Aorta (tissue), 5 donors: ENCODE measurements at regions not wholly inside any gene's neighbourhood (a gene's known extent, or its start where the extent isn't known, plus 50 kb on each side); places are given as distances from the start of the nearest gene placed in this dataset.

ENCODE experiments used
- ATAC-seq: fragments of 200-7000 bp; cut with Tn5 transposase; one replicate; pipeline ENCODE4 v1.9.1; 2022; ENCODE audit warnings: moderate library complexity; ENCODE audit not compliant: low FRiP score
- DNase-seq, 2 donors: peaks; one replicate each; pipeline ENCODE4 v3.0.0-alpha.2; 2020
- H3K27ac ChIP-seq, 2 donors: one replicate each; pipeline ENCODE4 v1.5.1; 2013; ENCODE audit warnings: low read length in 2 of 2, mild to moderate bottlenecking in 2 of 2, moderate library complexity in 2 of 2, control low read depth in 1 of 2, inconsistent platforms in 1 of 2, low read depth in 1 of 2
- H3K27me3 ChIP-seq, 2 donors: one replicate each; pipeline ENCODE4 v1.6.1; 2013; ENCODE audit warnings: control low read depth in 1 of 2, low read length in 1 of 2, mild to moderate bottlenecking in 1 of 2, moderate library complexity in 1 of 2; ENCODE audit not compliant: insufficient read depth in 2 of 2, control insufficient read depth in 1 of 2
- H3K36me3 ChIP-seq, 2 donors: one replicate each; pipeline ENCODE4 v1.6.1; 2013; ENCODE audit warnings: control low read depth in 1 of 2, low read length in 1 of 2, mild to moderate bottlenecking in 1 of 2; ENCODE audit not compliant: insufficient read depth in 2 of 2, control insufficient read depth in 1 of 2
- H3K4me1 ChIP-seq, 2 donors: one replicate each; pipeline ENCODE4 v1.6.1; 2013; ENCODE audit warnings: low read length in 2 of 2, control low read depth in 1 of 2, mild to moderate bottlenecking in 1 of 2, moderate library complexity in 1 of 2; ENCODE audit not compliant: insufficient read depth in 2 of 2, control insufficient read depth in 1 of 2
- H3K4me3 ChIP-seq, 2 donors: one replicate each; pipeline ENCODE4 v1.5.1; 2013; ENCODE audit warnings: low read length in 2 of 2, control low read depth in 1 of 2, mild to moderate bottlenecking in 1 of 2
- H3K9me3 ChIP-seq: one replicate; pipeline ENCODE4 v1.6.1; 2013; ENCODE audit warnings: mild to moderate bottlenecking, low read length; ENCODE audit not compliant: control insufficient read depth
- WGBS, 2 donors: extraction: QIAGEN DNeasy Blood & Tissue Kit; methylation state at CpG; one replicate each; pipeline ENCODE4 v1.1.7; 2013; 5-methylcytosine and 5-hydroxymethylcytosine counted together
- intact Hi-C, 2 donors: fragments of 100-400 bp; cut with DNase I; formaldehyde crosslinking; loops; one replicate each; pipeline versions ENCODE4 v1.14.2 to v1.15.0; 2022
- donor health status: healthy with polysubstance abuse.
- donor health status: Bipolar disorder and iron deficiency.
- donor health status: DM: no; HTN: no; CAD: no.
- donor health status: DM: no; HTN: no; CAD: no.
- donor health status: DM: yes; HTN: yes; CAD: no.

GRCh38 chr2:128748336-128748735 lies 429.7 kb upstream of the HS6ST1 start:
- H3K36me3 ChIP-seq = no peaks in the 10 kb centered on the region
- H3K4me1 ChIP-seq = no peaks in the 10 kb centered on the region
- ATAC-seq = no peak
- H3K9me3 ChIP-seq = no peaks in the 10 kb centered on the region
- H3K27ac ChIP-seq = no peak overlapping the region
- intact Hi-C loops = no loop called here
- peaks cover 0 to 2% of the 10 kb centered on the region in 2 donors for H3K27me3 ChIP-seq
- no peak overlapping the region for H3K4me3 ChIP-seq
- no peak for DNase-seq
- WGBS, 2 donors = 95 to 97% methylated on average over 10 of the region's 10 CpGs

- no peak for DNase-seq
Observed at GRCh38 chr2:128748835-128749605, 430.4 kb upstream of the HS6ST1 start.

DNA sequence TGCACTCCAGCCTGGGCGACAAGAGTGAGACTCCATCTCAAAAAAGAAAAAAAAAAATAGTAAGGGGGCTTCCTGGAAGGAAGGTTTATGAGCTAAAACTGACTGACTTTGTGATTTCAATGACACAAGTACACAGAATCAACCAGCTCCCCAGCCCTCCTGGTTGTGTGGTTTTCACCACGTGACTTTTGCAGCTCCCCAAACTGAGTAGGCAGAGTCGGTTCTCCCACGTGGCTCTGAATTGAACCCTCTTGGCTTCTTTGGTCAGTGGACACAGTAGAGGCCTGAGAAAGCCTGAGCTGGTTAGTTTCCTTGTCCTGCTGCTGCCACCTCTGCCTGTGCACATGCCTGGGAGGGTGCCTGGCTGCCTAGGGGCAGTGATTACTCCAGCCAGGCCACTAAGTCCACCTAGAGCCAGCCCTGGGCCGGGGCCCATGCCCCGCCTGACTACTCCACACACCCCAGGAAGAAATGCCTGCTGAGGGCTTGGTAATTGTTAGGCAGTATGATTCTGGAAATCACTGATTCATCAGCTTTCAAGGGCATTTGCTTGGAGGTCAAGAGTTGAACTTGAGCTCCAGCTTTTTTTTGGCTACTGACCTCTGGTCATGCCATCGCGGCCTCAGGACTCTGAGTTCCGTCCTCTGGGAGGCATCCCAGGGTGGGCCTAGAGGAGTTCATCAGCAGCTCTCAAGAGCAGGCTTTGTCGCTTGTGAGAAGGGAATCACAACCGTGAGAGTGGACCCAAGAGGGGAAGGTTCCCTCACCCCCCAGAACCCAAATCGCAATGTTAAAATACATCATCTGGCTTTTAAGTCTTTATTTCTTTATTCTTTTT lies 431.9 kb upstream of the HS6ST1 start:
- DNase-seq (no peak), ATAC-seq (peak; percentile 22)
- Histone ChIP-seq H3K9me3 (no peaks in the 10 kb centered on the region), H3K27me3 (peaks cover 0 to 2% of the 10 kb centered on the region in 2 donors), H3K27ac (no peak overlapping the region), H3K4me1 (no peaks in the 10 kb centered on the region), H3K4me3 (no peak overlapping the region), H3K36me3 (no peaks in the 10 kb centered on the region)
- WGBS, 2 donors = 92 to 95% methylated on average over 12 of the region's 12 CpGs
- intact Hi-C loops = no loop called here

More at GRCh38 chr2:128748835-128749605, 430.4 kb upstream of the HS6ST1 start:
- intact Hi-C loops = no loop called here
- ATAC-seq = no peak
- Histone ChIP-seq H3K4me1 (no peaks in the 10 kb centered on the region), H3K27me3 (peaks cover 0 to 2% of the 10 kb centered on the region in 2 donors), H3K4me3 (no peak overlapping the region), H3K36me3 (no peaks in the 10 kb centered on the region), H3K9me3 (no peaks in the 10 kb centered on the region), H3K27ac (no peak overlapping the region)
- 94% methylated on average over 9 of the region's 9 CpGs for WGBS, 2 donors

DNA sequence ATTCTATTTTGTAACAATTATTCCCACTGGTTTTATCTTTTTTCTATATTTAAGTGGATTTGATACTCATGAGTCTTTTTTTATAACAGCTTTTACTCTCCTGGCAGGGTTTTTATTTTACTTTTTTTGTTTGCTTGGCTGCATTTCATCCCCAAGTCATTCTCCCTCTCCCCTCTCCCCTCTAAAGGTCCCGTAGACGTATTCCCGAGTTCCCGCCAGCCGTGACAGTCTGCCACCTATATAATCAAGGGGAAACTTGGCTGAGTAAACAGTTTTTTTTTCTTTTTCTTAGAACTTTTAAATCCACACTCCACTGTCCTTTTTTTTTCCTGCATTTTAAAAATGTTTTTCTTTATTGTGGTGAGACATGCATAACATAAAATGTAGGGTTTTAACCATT lies 433.1 kb upstream of the HS6ST1 start:
- 3 to 7% methylated on average over 5 of the region's 5 CpGs for WGBS, 2 donors
- H3K4me1 ChIP-seq = no peaks in the 10 kb centered on the region
- peaks cover 0 to 2% of the 10 kb centered on the region in 2 donors for H3K27me3 ChIP-seq
- DNase-seq (no peak), ATAC-seq (no peak)
- no peak overlapping the region for H3K27ac ChIP-seq
- no peaks in the 10 kb centered on the region for H3K9me3 ChIP-seq
- H3K4me3 ChIP-seq = no peak overlapping the region
- intact Hi-C loops = no loop called here
- H3K36me3 ChIP-seq = no peaks in the 10 kb centered on the region

GRCh38 chr2:128752691-128753263 lies 434.1 kb upstream of the HS6ST1 start:
- WGBS, 2 donors = 79 to 80% methylated on average over 12 of the region's 12 CpGs

DNA sequence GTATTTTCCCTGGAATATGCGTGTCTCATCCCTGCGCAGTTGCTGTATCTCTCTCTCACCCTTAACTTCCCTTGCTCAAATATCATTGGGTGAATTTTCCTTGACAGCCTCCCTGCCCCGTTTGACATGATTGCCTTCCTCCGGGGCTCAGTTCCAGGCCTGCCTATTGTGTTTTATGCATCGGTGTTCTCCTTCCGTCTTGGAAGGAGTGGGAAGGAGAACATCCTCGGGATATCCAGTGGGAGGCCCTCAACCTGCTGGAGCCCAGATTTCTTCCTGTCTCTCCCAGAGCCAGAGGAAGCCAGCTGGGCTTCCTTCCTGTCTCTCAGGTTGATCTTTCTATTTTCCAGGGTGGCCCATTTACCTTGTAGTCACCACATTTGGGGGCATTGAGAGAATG lies 434.7 kb upstream of the HS6ST1 start:
- peaks cover 0 to 2% of the 10 kb centered on the region in 2 donors for H3K27me3 ChIP-seq

More at GRCh38 chr2:128752691-128753263, 434.1 kb upstream of the HS6ST1 start:
- DNase-seq (peak in 1 of 2 donors; percentile 61), ATAC-seq (no peak)
- intact Hi-C loops = no loop called here
- H3K4me3 ChIP-seq = no peak overlapping the region
- no peaks in the 10 kb centered on the region for H3K36me3 ChIP-seq
- no peak overlapping the region for H3K27ac ChIP-seq
- no peaks in the 10 kb centered on the region for H3K4me1 ChIP-seq
- no peaks in the 10 kb centered on the region for H3K9me3 ChIP-seq
- H3K27me3 ChIP-seq = peaks cover 0 to 2% of the 10 kb centered on the region in 2 donors

GRCh38 chr2:128753800-128754199 lies 435.1 kb upstream of the HS6ST1 start:
- no peak for ATAC-seq
- no peaks in the 10 kb centered on the region for H3K9me3 ChIP-seq

More for the DNA sequence above, 434.7 kb upstream of the HS6ST1 start:
- intact Hi-C loops = no loop called here
- no peak overlapping the region for H3K4me3 ChIP-seq
- H3K4me1 ChIP-seq = no peaks in the 10 kb centered on the region
- no peak overlapping the region for H3K27ac ChIP-seq
- ATAC-seq (no peak), DNase-seq (peak in 1 of 2 donors; percentile 17)
- H3K36me3 ChIP-seq = no peaks in the 10 kb centered on the region
- 83 to 84% methylated on average over 7 of the region's 7 CpGs for WGBS, 2 donors
- H3K9me3 ChIP-seq = no peaks in the 10 kb centered on the region

GRCh38 chr2:128754246-128754724 lies 435.6 kb upstream of the HS6ST1 start:
- WGBS, 2 donors = 88 to 89% methylated on average over 6 of the region's 6 CpGs
- intact Hi-C loops = no loop called here
- Histone ChIP-seq H3K27me3 (no peaks in the 10 kb centered on the region), H3K9me3 (no peaks in the 10 kb centered on the region), H3K4me3 (no peak overlapping the region), H3K27ac (no peak overlapping the region), H3K4me1 (no peaks in the 10 kb centered on the region), H3K36me3 (no peaks in the 10 kb centered on the region)
- ATAC-seq (no peak), DNase-seq (no peak)

More at GRCh38 chr2:128753800-128754199, 435.1 kb upstream of the HS6ST1 start:
- H3K27me3 ChIP-seq = no peaks in the 10 kb centered on the region
- H3K4me1 ChIP-seq = no peaks in the 10 kb centered on the region
- no peak overlapping the region for H3K27ac ChIP-seq
- 93% methylated on average over 6 of the region's 6 CpGs for WGBS, 2 donors
- intact Hi-C loops = no loop called here
- peak in 1 of 2 donors; percentile 52 for DNase-seq
- H3K4me3 ChIP-seq = no peak overlapping the region
- no peaks in the 10 kb centered on the region for H3K36me3 ChIP-seq
